DLD1 (cell line): ENCODE measurements at regions not wholly inside any gene's neighbourhood (a gene's known extent, or its start where the extent isn't known, plus 50 kb on each side); places are given as distances from the start of the nearest gene placed in this dataset.
"Not testable (repeated sequence)": the region's sequence is repeated elsewhere in the genome, so short reads cannot be mapped to it uniquely, and the experiment has no call there.

Experiments used
- in situ Hi-C: cut with HindIII; loops from 2 replicates; pipeline ENCODE4 v1.10.0; 2017; ENCODE audit warnings: low sequenced_read_pairs

- in situ Hi-C loops: no loop called here
Observed at GRCh38 chr9:82431121-82431520, 442.5 kb downstream of the SPATA31D1 start.

- in situ Hi-C loops: not testable (repeated sequence)
Observed at GRCh38 chr9:82433290-82433931, 444.8 kb downstream of the SPATA31D1 start.

GRCh38 chr9:82436475-82436874 is 447.9 kb downstream of the SPATA31D1 start:
- in situ Hi-C loops: no loop called here

GRCh38 chr9:82437183-82437582 is 448.6 kb downstream of the SPATA31D1 start:
- in situ Hi-C loops: not testable (repeated sequence)

- in situ Hi-C loops: no loop called here
Observed at GRCh38 chr9:82438581-82438980, 450.0 kb downstream of the SPATA31D1 start.

GRCh38 chr9:82443312-82443711 is 454.7 kb downstream of the SPATA31D1 start:
- in situ Hi-C loops: no loop called here

- in situ Hi-C loops: no loop called here
Observed at GRCh38 chr9:82445556-82445955, 457.0 kb downstream of the SPATA31D1 start.

GRCh38 chr9:82447343-82447742 is 458.8 kb downstream of the SPATA31D1 start:
- in situ Hi-C loops: no loop called here

GRCh38 chr9:82449986-82450385 is 461.4 kb downstream of the SPATA31D1 start:
- in situ Hi-C loops: no loop called here

- in situ Hi-C loops: no loop called here
Observed at GRCh38 chr9:82454509-82455190, 466.1 kb downstream of the SPATA31D1 start.

- in situ Hi-C loops: no loop called here
Observed at GRCh38 chr9:82456642-82457041, 468.1 kb downstream of the SPATA31D1 start.

GRCh38 chr9:82457298-82457697 is 468.7 kb downstream of the SPATA31D1 start:
- in situ Hi-C loops: no loop called here

- in situ Hi-C loops: no loop called here
Observed at GRCh38 chr9:82457891-82458290, 469.3 kb downstream of the SPATA31D1 start.

- in situ Hi-C loops: no loop called here
Observed at GRCh38 chr9:82458296-82458695, 469.7 kb downstream of the SPATA31D1 start.

- in situ Hi-C loops: no loop called here
Observed at GRCh38 chr9:82466616-82467260, 478.2 kb downstream of the SPATA31D1 start.

- in situ Hi-C loops: no loop called here
Observed at GRCh38 chr9:82467436-82467835, 478.9 kb downstream of the SPATA31D1 start.

- in situ Hi-C loops: no loop called here
Observed at GRCh38 chr9:82474235-82474634, 485.7 kb downstream of the SPATA31D1 start.

- in situ Hi-C loops: no loop called here
Observed at GRCh38 chr9:82475584-82476301, 487.2 kb downstream of the SPATA31D1 start.

- in situ Hi-C loops: no loop called here
Observed at GRCh38 chr9:82480921-82481320, 492.3 kb downstream of the SPATA31D1 start.

GRCh38 chr9:82487935-82488312 is 499.4 kb downstream of the SPATA31D1 start:
- in situ Hi-C loops: no loop called here
